ENCODE measurements at regions not wholly inside any gene's neighbourhood (a gene's known extent, or its start where the extent isn't known, plus 50 kb on each side); places are given as distances from the start of the nearest gene placed in this dataset.

DNA sequence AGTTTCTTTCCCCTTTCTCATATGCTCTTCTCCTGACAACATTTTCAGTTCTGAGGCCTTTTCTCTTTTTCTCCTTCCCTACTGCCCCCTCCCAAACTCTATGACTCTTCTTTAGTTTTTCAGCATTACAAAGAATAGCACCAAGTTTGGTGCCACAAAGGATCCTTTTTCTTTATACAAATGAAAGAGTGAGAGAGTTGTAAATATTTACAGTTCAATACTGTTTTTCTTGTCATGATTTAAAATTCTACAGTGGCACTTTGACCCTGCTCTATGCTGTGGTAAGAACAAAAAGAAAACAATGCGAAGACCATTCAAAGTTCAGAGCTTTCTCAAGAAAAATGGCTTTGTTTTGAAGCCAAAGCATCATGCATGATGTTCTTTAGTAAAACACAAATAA, 667.9 kb upstream of the SGO1 start:
- TF ChIP-seq, protein P1, sequence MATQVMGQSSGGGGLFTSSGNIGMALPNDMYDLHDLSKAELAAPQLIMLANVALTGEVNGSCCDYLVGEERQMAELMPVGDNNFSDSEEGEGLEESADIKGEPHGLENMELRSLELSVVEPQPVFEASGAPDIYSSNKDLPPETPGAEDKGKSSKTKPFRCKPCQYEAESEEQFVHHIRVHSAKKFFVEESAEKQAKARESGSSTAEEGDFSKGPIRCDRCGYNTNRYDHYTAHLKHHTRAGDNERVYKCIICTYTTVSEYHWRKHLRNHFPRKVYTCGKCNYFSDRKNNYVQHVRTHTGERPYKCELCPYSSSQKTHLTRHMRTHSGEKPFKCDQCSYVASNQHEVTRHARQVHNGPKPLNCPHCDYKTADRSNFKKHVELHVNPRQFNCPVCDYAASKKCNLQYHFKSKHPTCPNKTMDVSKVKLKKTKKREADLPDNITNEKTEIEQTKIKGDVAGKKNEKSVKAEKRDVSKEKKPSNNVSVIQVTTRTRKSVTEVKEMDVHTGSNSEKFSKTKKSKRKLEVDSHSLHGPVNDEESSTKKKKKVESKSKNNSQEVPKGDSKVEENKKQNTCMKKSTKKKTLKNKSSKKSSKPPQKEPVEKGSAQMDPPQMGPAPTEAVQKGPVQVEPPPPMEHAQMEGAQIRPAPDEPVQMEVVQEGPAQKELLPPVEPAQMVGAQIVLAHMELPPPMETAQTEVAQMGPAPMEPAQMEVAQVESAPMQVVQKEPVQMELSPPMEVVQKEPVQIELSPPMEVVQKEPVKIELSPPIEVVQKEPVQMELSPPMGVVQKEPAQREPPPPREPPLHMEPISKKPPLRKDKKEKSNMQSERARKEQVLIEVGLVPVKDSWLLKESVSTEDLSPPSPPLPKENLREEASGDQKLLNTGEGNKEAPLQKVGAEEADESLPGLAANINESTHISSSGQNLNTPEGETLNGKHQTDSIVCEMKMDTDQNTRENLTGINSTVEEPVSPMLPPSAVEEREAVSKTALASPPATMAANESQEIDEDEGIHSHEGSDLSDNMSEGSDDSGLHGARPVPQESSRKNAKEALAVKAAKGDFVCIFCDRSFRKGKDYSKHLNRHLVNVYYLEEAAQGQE (IDR thresholded peaks at IDR 0.05; ENCODE audit: unreplicated experiment): no peak
- TF ChIP-seq CREB1 (CRISPR knock-in tag; IDR thresholded peaks at IDR 0.05; ENCODE audit: low read depth) (no peak), CTCF (conservative IDR thresholded peaks at IDR 0.05; ENCODE audit: low read depth in 2 of 2) (no peak), POLR2AphosphoS5 (IDR thresholded peaks at IDR 0.05; ENCODE audit: low read depth) (no peak), EZH2phosphoT487 (IDR thresholded peaks at IDR 0.05; ENCODE audit: unreplicated experiment) (no peak)
